ENCODE measurements at regions not wholly inside any gene's neighbourhood (a gene's known extent, or its start where the extent isn't known, plus 50 kb on each side); places are given as distances from the start of the nearest gene placed in this dataset.
A peak's percentile ranks its signal among the peaks of the same experiment; 100 is the strongest.

DNA sequence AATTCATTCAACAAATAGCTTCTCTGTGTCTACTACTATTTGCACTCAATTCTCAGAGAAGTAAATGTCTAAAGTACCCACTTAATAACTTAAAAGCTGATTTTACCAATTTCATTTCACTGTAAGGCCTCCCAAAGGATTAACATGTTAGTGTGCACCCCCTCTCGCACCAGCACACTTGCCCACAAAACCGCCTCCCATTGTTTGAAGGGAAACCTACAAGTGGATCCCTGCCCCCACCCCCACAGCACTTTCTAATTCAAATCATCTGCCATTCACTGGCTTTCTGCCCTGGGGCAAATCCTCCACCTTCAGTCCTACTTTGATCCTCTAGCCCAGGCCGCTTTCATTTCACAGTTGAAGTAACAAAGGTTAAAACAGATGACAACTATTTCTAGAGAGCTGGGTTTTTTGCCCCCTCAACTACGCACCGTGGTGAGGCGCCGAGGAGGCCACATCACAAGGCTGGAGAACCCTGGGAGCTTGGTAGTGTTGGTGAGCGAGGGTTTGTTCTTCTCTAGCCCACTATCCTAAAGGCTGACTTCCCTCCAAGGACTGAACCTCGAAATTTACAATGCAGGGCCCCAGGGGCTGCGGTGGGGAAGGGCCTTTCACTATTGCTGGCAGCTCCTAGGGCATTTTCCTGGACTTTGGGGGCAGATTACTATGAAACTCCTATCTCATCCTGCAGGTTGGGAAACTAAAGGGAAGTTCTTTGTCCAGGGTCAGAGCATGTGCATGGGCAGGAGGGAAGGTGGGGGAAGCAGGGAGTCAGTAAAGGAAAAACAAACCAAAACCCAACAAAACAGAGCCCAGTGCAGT is 517.4 kb upstream of the ZMIZ1 start:
- DNase-seq: peak; percentile 31

GRCh38 chr10:78552261-78552811 is 516.4 kb upstream of the ZMIZ1 start:
- no peak for DNase-seq

DNA sequence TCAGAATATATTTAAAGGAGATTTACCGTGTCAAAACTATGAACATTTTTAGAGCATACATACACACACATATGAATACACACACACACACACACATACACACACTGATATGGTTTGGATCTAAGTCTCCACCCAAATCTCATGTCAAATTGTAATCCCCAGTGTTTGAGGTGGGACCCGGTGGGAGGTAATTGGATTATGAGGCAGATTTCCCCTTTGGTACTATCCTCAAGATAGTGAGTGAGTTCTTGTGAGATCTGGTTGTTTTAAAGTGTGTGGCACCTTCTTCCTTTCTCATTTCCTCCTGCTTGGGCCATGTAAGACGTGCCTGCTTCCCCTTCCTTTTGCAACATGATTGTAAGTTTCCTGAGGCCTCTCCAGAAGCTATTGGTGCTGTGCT is 515.0 kb upstream of the ZMIZ1 start:
- no peak for DNase-seq

- no peak for DNase-seq
Observed at GRCh38 chr10:78555128-78555527, 513.6 kb upstream of the ZMIZ1 start.

DNA sequence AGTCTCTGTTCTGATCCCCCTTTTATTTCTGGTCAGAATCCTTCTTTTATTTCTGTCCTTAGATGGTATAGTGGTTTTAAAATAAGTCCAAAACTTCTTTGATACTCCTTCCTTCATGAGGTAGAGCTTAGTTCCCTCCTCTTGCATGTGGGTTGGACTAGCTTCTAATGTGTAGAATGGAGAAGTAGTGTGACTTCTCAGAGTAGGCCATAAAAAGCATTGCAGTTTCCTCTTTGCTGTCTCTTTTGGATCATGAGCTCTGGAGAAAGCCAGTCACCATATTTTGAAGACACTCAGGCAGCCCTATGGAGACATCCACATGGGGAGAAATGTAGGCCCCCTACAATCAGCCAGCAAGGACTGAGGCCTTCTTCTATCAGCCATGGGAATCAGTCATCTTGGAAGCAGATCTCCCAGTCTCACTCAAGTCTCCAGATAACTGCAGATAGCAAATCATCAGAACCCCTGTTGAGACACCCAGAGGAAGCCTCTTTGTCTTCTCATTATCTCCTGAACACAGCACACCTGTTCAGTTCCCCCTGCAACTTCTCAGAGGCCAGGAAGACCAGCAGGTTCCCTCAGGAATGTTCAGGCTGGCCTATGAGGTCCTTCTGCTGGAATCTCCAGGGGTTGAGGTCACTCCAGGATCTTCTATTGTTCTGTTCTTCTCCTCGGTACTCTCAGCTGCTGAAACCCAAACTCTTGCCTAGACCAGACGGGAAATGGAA is 511.9 kb upstream of the ZMIZ1 start:
- DNase-seq: no peak

- no peak for DNase-seq
Observed at GRCh38 chr10:78557433-78557925, 511.3 kb upstream of the ZMIZ1 start.

DNA sequence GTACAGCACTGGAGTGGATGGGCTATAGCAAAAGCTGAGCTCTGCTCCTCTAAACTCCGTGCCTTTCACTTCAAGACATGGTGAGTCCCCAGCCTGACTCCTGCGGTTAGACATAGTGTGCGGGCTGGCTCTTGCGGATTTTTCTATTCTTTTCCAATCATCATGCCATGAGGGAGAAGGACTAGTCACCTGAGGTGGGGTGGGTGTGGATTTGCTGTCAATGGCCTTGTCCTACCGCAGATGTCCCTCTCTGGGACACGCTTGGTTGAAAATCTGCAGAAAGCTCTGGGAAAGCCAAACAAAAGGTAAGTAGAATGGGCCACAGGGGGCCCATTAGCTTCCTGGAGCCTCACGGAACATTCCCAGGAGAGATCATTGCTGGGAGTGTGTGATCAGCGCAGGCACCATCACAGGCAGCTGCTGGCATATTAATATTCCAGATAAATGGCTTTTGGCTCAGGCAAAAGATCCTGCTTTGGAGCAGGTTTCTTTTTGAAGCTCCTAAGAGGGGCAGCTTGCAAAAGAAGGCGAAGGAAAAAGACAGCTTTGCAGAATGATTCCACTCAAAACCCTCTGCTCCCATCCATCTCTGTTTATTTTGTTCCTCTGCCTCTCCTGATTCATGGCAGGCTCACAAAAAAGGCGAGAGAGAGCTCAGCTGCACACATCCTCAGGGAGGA is 509.0 kb upstream of the ZMIZ1 start:
- no peak for DNase-seq

GRCh38 chr10:78560341-78560688 is 508.5 kb upstream of the ZMIZ1 start:
- no peak for DNase-seq

DNA sequence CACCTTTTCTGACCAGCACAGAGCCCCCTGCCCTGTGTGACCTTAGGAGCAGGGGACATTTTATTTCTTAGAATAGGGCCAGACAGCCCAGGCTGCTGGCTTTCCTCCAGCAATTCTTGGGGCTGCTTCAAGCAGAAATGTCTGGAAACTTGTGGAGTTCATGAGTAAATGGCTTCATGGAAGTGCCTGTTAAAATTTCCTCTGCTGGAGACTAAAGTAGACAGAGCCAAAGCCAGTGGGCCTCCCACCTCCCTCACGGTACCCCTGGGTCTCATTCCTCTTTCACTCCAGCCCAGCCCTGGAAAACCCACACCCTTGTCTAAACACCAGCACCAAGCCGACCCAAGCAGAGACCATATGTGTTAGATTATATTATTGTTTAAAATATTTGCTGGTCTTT is 505.5 kb upstream of the ZMIZ1 start:
- DNase-seq: no peak

- DNase-seq: no peak
Observed at GRCh38 chr10:78565841-78566240, 502.9 kb upstream of the ZMIZ1 start.

- DNase-seq: no peak
Observed at GRCh38 chr10:78566284-78567111, 502.3 kb upstream of the ZMIZ1 start.

- DNase-seq: no peak
Observed at GRCh38 chr10:78567680-78568455, 500.9 kb upstream of the ZMIZ1 start.

DNA sequence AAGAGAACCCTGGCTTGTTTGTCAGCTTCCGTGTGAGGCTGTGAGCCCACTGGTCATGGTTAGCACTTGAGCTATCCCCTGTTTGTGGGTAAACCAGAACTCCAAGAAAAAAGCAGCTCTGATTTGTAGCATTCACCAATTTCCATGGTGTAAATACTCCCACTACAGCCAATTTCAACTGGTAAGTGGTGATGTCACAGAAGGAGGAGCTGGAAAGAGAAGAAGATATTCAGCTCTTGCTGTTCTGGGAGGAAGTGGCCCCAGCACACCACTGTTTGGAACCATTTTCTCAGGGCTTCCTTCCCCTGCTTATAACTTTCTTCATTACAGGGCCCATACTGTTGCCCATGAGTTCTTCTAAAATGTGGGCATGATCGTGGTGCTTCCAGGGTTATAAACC is 500.1 kb upstream of the ZMIZ1 start:
- no peak for DNase-seq

DNA sequence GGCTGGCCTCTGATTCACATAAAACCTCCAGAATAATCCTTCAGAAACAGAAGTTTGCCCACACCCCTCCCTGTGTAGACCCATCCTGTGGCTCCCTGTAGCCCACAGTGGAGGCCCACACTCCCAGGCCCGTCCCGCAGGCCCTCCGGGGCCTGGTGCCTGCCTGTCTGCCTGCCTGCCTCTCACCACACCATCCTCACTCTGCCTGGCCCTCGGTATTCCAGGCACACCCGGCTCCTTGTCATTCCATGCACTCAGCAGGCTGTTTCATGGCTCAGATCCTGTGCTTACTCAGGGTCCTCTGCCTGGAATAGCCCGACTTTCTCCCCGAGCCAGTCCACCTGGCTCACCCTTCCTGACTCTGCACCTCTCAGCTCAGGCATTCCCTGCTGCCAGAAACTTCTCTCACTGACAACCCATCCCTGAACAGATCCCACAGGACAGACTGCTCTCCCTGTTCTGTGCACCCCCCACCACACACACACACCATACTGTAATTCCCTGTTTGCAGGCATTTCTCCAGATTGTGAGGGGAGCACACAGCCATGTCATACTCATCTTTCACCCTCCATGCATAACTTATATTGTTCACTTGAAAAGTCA is 498.0 kb upstream of the ZMIZ1 start:
- no peak for DNase-seq

- DNase-seq: no peak
Observed at GRCh38 chr10:78571286-78571685, 497.5 kb upstream of the ZMIZ1 start.

DNA sequence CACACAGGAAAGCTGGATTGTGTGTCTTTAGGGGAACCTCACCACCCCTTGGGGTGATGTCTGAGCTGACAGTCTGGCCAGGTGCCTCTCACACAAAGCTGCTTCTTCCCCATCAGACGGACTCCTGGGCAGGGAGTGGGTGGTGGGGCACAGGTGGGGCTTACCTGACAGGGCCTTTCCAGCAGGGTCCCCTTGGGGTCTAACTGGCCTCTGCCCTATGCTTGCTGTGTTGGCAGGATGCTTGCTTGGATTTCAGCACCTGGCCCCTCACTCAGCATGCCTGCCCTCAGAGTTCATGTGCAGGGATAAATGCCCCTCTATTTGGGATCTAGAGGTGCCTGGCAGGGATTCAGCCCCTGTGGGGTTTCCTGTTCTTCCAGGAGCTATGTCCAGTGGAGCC is 496.9 kb upstream of the ZMIZ1 start:
- no peak for DNase-seq

DNA sequence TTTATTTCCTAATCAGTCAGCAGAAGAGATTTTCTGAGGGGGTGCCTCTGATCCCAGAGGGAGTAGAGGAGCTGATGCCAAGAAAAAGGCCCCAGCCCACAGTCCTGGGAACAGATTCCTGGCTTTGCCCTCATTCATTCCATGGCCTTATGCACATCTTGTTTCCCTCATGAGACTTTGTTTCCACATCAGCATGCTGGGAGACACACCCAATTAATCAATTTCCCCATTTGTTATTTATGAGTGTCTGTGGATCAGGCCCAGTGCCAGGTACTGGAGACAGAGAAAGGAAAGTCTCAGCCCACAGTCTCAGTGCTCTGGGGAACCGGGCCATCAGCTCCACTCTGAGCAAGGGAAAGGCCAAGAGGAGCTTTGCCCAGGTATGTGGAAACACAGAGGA is 496.2 kb upstream of the ZMIZ1 start:
- no peak for DNase-seq

DNA sequence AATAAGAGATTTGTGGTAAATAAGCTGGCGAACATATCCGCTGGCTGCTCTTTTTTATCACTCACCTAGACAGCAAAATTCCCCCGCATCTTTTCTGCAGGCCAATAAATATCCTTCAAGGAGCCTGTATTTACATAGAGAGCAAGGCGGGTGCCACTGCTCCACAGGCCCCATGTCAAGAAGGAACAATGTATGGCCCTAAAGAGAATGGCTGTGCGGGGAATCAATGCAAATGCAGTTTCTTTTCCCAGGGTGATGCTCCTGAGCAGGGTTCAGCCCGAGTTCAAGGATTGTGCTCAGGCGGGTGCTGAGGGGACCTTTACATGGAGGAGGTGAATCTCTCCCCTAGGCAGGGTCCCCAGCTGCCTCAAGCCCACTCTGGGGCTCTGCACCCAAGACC is 494.2 kb upstream of the ZMIZ1 start:
- DNase-seq: no peak

DNA sequence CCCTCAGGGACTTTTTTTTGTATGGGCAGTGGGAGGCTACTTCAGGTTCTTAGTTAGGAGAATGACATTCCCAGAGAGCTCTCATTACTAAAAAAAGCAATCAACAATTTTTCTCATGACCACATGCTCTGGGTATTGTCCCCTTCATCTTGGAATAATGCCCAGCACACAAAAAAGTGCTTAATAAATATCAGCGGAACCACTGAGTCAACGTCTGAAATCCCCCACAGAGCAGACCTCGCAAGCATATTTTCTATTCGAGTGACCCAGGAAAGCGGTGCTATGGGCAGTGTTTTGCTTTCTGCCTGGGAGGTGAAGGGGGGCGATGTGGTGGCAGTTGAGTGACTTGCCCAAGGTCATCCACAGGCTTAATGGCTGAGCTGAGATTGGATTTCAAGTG is 493.4 kb upstream of the ZMIZ1 start:
- no peak for DNase-seq

- no peak for DNase-seq
Observed at GRCh38 chr10:78576276-78576675, 492.5 kb upstream of the ZMIZ1 start.

- no peak for DNase-seq
Observed at GRCh38 chr10:78577712-78578111, 491.1 kb upstream of the ZMIZ1 start.

All from stimulated activated CD8-positive, alpha-beta memory T cell treated with anti-CD3 and anti-CD28 coated beads, Interleukin-4, amount 100 ng/mL, for 48 hours (primary cell).